Activated naive CD8-positive, alpha-beta T cell (primary cell): ENCODE measurements at regions not wholly inside any gene's neighbourhood (a gene's known extent, or its start where the extent isn't known, plus 50 kb on each side); places are given as distances from the start of the nearest gene placed in this dataset.
A peak's percentile ranks its signal among the peaks of the same experiment; 100 is the strongest.

Experiments used
- H3K27ac Mint-ChIP-seq: one replicate; pipeline ENCODE4 v1.8.0; 2021; ENCODE audit warnings: mixed read lengths
- H3K27me3 Mint-ChIP-seq: one replicate; pipeline ENCODE4 v1.8.0; 2021; ENCODE audit warnings: mixed read lengths
- H3K36me3 Mint-ChIP-seq: one replicate; pipeline ENCODE4 v1.8.0; 2021; ENCODE audit warnings: mixed read lengths
- H3K4me1 Mint-ChIP-seq: one replicate; pipeline ENCODE4 v1.8.0; 2021; ENCODE audit warnings: low read depth, mixed read lengths
- H3K4me3 Mint-ChIP-seq: one replicate; pipeline ENCODE4 v1.8.0; 2021; ENCODE audit warnings: mild to moderate bottlenecking, mixed read lengths
- H3K9me3 Mint-ChIP-seq: one replicate; pipeline ENCODE4 v1.8.0; 2021; ENCODE audit warnings: low read depth, mixed read lengths

DNA sequence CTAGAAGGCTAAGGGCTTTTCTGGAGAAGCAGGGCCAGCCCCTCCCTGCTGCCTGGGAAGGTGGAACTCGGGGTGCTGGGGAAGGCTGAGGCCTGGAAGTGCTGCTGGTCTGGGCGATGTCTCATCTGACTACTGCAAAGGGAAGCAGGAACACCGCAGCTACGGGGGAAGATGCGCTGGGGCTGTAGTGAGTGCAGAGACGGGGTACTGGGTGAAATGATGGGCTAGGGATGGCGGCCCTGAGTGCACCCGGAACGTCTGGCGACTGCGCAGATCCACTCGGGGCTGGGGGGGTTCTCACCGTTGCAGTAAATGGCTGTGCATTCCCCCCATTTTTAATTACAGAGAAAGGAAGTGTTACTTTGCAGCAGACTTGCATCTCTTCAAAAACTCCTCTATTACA lies 195.4 kb upstream of the ADARB2 start:
- Mint-ChIP-seq H3K27me3 (no peaks in the 10 kb centered on the region), H3K4me1 (peaks cover 26% of the 10 kb centered on the region), H3K9me3 (peaks cover 4% of the 10 kb centered on the region), H3K27ac (no peak overlapping the region), H3K4me3 (peak overlapping the region; percentile 63), H3K36me3 (no peaks in the 10 kb centered on the region)

DNA sequence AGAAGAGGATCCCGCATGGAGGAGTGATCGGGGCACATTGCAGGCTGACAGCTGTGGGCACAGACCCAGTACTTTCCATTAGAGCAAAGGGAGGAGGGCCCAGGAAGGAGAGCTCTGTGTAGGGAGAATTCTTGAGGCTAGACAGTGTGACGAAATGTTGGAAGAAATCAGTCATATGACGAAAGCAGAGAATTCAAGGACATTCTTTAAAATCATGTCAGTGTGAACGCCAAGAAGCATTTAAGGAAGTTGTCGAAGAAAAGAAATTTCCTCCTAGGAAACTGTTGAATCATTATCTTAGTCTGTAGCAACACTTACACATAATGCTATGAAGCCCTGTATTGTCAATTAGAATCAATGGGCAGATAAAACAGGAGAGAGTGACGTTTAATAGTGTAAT lies 191.3 kb upstream of the ADARB2 start:
- Mint-ChIP-seq H3K27ac (no peak overlapping the region), H3K4me3 (no peak overlapping the region), H3K4me1 (peaks cover 16% of the 10 kb centered on the region), H3K27me3 (no peaks in the 10 kb centered on the region), H3K36me3 (no peaks in the 10 kb centered on the region), H3K9me3 (no peaks in the 10 kb centered on the region)

DNA sequence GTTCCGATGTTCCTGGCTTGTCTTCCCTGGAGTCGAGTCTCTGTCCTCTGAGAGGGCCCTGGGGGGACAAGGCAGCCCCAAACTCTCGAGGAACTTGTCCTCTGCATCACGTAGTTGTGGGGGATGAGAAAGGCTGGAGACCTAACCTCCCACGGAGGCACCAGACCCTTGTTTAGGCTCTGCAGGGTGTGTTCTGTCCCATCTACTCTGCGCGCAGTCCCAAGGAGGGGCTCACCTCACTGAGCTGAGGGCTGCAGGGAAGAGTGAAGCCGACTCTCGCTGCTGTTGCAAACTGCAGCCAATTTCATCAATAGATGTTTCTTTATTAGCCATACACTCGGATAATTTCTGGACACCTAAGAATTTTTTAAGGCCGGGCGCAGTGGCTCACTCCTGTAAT lies 186.7 kb upstream of the ADARB2 start:
- no peak overlapping the region for H3K27ac Mint-ChIP-seq
- H3K4me1 Mint-ChIP-seq: peaks cover 14% of the 10 kb centered on the region
- no peak overlapping the region for H3K4me3 Mint-ChIP-seq
- no peaks in the 10 kb centered on the region for H3K27me3 Mint-ChIP-seq
- H3K9me3 Mint-ChIP-seq: no peaks in the 10 kb centered on the region
- H3K36me3 Mint-ChIP-seq: peaks cover 2% of the 10 kb centered on the region

DNA sequence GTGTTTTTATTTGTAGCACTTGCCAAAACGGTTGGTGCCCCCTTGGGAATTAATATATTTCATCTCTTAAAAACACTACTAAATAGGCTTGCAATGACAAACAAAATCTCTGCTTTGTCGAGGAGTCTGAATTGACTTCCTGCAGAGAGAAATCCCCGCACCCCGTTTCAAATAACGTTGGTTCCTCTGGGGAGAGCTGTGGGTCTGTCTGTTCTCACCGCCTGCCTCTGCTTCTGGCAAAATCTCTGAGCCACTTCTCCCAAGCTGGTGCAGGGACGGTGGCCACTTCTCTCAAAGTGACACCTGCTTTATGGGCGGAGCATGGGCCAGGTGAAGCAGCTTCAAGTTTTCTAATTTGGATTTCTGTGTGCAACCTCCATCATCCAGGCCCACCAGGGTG lies 186.3 kb upstream of the ADARB2 start:
- Mint-ChIP-seq H3K4me3 (no peak overlapping the region), H3K27ac (no peak overlapping the region), H3K9me3 (peaks cover 2% of the 10 kb centered on the region), H3K4me1 (peaks cover 14% of the 10 kb centered on the region), H3K36me3 (peaks cover 2% of the 10 kb centered on the region), H3K27me3 (no peaks in the 10 kb centered on the region)

DNA sequence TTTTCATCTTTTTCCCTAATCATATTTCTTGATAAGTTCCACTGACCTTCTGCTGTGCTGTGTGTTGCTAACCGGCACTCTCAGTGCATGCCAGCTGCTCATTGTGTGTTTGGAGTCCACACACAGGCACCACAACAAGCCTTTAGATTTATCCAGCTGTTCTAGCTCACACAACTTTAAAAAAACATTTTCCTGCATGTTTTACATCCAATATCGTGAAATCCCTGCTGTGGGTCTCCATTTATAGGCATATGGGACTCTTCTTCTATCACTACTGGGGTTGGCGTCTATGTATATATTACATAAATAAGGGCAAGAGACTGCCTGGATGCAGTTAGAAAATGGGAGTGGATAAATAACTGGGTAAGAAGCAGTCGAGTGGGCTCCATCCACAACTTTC lies 183.6 kb upstream of the ADARB2 start:
- Mint-ChIP-seq H3K27ac (no peak overlapping the region), H3K9me3 (peaks cover 15% of the 10 kb centered on the region), H3K4me3 (no peak overlapping the region), H3K27me3 (no peaks in the 10 kb centered on the region), H3K4me1 (peaks cover 14% of the 10 kb centered on the region), H3K36me3 (peaks cover 2% of the 10 kb centered on the region)

DNA sequence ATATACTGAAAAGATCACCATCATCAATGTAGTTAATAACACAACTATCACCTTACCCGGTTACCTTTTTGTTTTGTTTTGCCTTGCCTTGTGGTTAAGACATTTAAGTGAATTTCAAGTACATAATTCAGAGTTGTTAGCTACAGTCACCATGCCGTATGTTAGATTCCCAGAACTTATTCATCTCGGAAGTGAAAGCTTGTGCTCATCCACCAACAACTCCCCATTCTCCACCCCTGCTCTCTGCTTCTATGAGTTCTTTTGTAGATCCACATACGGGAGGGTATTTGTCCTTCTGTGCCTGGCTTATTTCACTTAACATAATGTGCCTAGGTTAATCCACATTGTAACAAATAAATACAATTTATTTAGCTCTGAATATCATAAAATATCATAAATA lies 182.8 kb upstream of the ADARB2 start:
- Mint-ChIP-seq H3K4me1 (peaks cover 14% of the 10 kb centered on the region), H3K27ac (no peak overlapping the region)

DNA sequence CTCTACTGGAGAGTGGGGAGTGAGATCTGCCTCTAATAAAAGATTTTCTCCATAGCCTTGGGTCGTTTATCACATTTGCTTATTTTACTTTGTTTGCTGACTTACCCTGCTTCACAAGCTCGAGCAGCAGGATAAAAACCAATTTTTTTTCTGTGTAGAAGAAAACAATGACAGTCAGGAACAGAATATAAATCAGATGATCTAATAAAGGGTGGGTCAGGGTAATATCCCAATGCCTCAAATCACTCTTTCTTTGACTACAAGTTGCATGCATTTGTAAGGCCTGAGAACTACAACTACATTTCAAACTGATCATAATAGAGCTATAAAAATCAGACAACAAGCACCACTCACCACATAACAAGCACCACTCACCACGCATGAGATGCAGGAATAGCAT lies 174.4 kb upstream of the ADARB2 start:
- Mint-ChIP-seq H3K4me1 (no peaks in the 10 kb centered on the region), H3K27ac (no peak overlapping the region), H3K36me3 (no peaks in the 10 kb centered on the region)

More for the DNA sequence above, 182.8 kb upstream of the ADARB2 start:
- H3K4me3 Mint-ChIP-seq: no peak overlapping the region
- H3K27me3 Mint-ChIP-seq: no peaks in the 10 kb centered on the region
- H3K9me3 Mint-ChIP-seq: peaks cover 15% of the 10 kb centered on the region
- H3K36me3 Mint-ChIP-seq: peaks cover 2% of the 10 kb centered on the region

DNA sequence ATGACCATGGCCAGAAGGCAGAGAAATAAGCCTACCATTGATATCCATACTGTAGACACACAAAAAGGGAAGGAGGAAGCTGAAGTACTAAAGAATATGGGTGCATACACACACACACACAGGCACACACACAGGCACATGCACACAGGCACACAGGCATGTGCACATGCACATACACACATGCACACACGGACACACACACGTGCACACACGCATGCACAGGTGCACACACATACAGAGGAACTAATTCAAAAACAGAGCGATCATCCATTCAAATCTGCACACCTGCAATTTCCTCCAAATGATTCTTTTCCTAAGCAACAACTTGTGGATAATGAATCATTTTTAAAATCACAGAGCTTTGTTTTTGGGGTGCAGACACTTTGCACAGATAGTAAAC lies 166.7 kb upstream of the ADARB2 start:
- no peaks in the 10 kb centered on the region for H3K27me3 Mint-ChIP-seq
- H3K4me3 Mint-ChIP-seq: no peak overlapping the region
- no peak overlapping the region for H3K27ac Mint-ChIP-seq
- H3K4me1 Mint-ChIP-seq: no peaks in the 10 kb centered on the region
- H3K36me3 Mint-ChIP-seq: peaks cover 3% of the 10 kb centered on the region
- no peaks in the 10 kb centered on the region for H3K9me3 Mint-ChIP-seq

More for the DNA sequence above, 174.4 kb upstream of the ADARB2 start:
- no peak overlapping the region for H3K4me3 Mint-ChIP-seq
- no peaks in the 10 kb centered on the region for H3K27me3 Mint-ChIP-seq
- peaks cover 3% of the 10 kb centered on the region for H3K9me3 Mint-ChIP-seq

DNA sequence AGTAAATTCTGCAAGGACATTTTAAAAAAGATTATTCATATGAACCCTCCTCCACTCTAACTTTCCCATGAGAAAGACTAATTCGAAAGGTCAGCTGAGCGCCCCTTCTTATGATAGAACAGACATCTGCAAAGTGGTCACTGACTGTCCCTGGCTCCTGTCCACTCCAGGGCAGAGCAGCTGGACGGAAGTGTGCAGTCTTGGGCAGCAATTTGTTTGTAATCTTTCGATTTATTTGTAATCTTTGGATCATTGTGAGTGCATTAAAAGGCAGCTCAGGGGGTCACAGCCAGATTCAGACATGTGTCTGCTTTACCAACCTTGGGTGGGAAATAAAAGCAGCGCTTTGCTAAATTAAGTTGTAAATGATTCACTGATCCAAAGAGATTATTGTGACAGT lies 158.8 kb upstream of the ADARB2 start:
- Mint-ChIP-seq H3K27me3 (no peaks in the 10 kb centered on the region), H3K4me1 (peaks cover 8% of the 10 kb centered on the region), H3K27ac (no peak overlapping the region), H3K9me3 (no peaks in the 10 kb centered on the region), H3K36me3 (no peaks in the 10 kb centered on the region), H3K4me3 (no peak overlapping the region)

DNA sequence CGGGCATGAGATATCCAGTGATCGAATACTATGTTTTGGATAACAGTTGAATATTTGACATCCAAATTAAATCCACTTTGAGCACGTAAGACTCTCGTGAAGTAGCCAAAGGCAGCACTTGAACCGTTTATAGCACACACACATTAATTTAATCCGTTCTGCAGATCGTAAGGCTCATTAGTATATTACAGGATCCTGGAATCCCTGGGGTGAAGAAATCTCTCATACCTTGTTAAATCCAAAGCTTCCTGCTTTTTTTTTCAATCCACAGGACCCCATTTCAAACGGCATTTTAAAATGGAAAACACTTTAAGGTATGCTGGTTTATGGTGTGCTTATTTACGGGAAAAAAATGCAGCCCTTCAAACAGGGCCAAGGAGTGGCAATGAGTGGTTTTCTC lies 158.4 kb upstream of the ADARB2 start:
- Mint-ChIP-seq H3K27ac (no peak overlapping the region), H3K4me3 (no peak overlapping the region), H3K4me1 (peaks cover 8% of the 10 kb centered on the region), H3K36me3 (no peaks in the 10 kb centered on the region), H3K9me3 (no peaks in the 10 kb centered on the region), H3K27me3 (no peaks in the 10 kb centered on the region)

DNA sequence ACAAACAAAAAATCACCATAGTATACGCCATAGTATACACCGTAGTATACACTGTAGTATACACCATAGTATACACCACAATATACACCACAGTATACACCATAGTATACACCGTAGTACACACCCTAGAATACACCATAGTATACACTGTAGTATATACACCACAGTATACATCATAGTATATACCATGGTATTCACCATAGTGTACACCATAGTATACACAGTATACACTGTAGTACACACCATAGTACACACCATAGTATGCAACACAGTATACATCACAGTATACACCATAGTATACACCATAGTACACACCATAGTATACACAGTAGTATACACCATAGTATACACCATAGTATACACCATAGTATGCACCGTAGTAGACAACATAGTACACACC lies 157.6 kb upstream of the ADARB2 start:
- Mint-ChIP-seq H3K4me3 (no peak overlapping the region), H3K27ac (no peak overlapping the region), H3K9me3 (no peaks in the 10 kb centered on the region), H3K27me3 (no peaks in the 10 kb centered on the region), H3K36me3 (no peaks in the 10 kb centered on the region), H3K4me1 (peaks cover 8% of the 10 kb centered on the region)

DNA sequence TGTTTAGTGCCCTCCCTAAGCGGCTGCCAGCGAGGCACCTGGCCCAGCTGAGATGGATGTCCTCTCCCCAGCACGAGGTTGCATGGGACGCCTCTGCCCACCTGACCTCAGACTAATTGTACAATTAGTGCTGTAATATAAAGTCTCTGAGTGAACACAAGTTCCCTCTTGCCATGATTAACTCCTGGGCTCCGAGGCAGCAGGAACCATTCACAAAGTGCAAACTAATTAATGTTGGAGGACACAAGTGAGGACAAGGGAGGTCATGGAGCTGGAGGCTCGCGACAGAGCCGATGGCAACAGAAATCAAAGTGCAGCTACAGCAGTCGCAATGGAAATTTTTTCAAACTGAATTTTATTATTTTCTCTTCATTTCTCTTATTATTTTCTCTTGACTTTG lies 156.6 kb upstream of the ADARB2 start:
- H3K9me3 Mint-ChIP-seq: peaks cover 1% of the 10 kb centered on the region
- peaks cover 8% of the 10 kb centered on the region for H3K4me1 Mint-ChIP-seq
- no peak overlapping the region for H3K4me3 Mint-ChIP-seq
- H3K36me3 Mint-ChIP-seq: no peaks in the 10 kb centered on the region
- no peak overlapping the region for H3K27ac Mint-ChIP-seq
- H3K27me3 Mint-ChIP-seq: no peaks in the 10 kb centered on the region

DNA sequence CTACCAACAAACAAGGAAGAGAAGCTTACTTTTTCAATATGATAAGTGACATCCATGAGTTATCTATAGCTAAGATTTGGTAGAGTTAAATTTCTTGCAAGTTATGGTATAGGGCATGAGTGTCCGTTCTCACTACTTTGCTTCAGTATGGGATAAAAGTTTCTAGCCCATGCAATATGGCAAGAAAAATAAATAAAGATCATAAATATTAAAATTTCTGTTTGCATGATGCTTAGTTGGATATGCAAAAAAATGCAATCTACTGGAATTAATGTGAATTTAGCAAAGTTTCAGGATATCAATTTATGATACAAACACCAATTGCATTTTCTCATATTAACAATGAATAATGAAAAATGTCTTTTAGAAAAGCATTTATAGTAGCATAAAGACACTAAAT lies 148.7 kb upstream of the ADARB2 start:
- H3K27me3 Mint-ChIP-seq: no peaks in the 10 kb centered on the region
- H3K36me3 Mint-ChIP-seq: peaks cover 2% of the 10 kb centered on the region
- H3K9me3 Mint-ChIP-seq: peaks cover 14% of the 10 kb centered on the region
- H3K4me1 Mint-ChIP-seq: no peaks in the 10 kb centered on the region
- no peak overlapping the region for H3K4me3 Mint-ChIP-seq
- no peak overlapping the region for H3K27ac Mint-ChIP-seq

DNA sequence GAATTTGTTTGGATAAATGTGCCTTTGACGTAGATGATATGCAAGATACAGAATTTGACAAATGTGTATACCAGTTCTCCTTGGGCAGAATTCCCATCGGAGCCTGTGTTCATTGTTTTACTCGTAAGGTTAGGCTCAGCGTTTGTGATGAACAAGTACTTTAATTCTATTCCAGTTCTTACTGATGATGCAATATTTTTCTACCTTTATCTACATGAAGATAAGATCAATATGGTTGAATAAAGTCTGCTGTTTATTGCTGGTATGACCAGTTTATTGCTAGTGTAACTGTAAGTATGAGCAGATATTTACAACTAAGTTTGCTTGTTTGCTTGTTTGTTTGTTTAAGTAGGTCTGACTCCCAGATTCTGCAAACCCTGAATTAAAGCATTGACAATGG lies 145.4 kb upstream of the ADARB2 start:
- Mint-ChIP-seq H3K9me3 (peaks cover 3% of the 10 kb centered on the region), H3K4me1 (no peaks in the 10 kb centered on the region), H3K27ac (no peak overlapping the region), H3K36me3 (no peaks in the 10 kb centered on the region), H3K27me3 (peaks cover 4% of the 10 kb centered on the region), H3K4me3 (no peak overlapping the region)

DNA sequence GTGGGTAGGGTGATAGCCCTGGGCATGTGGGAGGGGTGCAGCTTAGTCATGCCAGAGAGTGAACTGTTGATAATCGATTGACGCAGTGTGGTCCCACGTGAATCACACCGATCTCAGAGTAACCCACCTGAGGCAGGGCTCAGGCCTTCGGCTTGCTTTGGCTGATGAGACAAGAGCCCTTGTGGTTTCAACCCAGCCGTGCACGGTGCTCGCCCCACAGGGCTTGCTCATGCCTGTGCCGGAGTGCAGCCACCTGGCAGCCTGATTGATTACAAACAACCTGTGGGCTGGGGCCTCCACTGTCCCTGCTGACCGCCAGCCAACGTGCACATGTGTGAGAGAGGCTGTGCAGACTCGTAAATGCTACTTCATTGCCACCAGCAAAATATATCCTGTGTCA lies 144.9 kb upstream of the ADARB2 start:
- H3K27me3 Mint-ChIP-seq: peaks cover 4% of the 10 kb centered on the region
- peaks cover 3% of the 10 kb centered on the region for H3K9me3 Mint-ChIP-seq
- H3K4me3 Mint-ChIP-seq: no peak overlapping the region
- H3K27ac Mint-ChIP-seq: no peak overlapping the region
- H3K4me1 Mint-ChIP-seq: no peaks in the 10 kb centered on the region
- no peaks in the 10 kb centered on the region for H3K36me3 Mint-ChIP-seq

DNA sequence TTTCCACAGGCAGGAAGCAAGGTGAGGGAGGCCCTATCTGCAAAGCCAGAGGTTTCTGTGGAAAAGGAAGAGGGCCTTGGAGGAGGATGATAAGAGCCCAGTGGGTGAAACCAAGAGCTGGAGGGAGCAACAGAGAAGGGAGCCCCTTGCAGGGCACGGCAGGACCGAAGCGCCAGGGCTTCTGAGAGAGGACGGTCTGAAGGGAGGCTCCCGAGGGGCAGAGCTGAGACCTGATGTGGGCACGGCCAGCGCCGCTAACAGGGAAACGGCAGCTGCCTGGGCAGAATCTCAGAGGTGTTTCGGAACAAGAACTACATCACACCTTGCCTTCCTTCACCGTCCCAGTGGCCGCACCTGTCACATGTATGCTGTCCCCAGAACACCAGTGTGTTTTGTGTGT lies 144.3 kb upstream of the ADARB2 start:
- Mint-ChIP-seq H3K4me1 (no peaks in the 10 kb centered on the region), H3K27ac (no peak overlapping the region), H3K4me3 (no peak overlapping the region), H3K9me3 (no peaks in the 10 kb centered on the region), H3K27me3 (peaks cover 4% of the 10 kb centered on the region), H3K36me3 (no peaks in the 10 kb centered on the region)

DNA sequence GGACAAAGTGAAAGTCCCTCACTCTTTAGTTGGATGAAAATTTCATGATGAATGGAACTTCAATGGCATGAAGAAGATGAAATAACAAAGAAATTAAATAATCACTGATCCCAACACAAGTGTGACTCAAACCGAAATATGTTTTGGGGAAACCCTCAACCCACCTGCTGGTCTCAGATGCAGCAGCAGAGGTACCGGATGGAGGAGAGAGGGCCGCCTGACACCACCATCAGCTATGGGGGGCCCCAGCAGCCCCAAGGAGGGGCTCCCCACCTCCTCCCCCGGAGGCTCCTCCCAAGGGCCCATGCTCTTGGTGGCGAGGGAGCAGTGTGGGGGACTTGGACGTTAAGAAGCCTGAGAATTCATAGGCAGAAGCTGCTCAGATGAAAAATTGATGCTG lies 137.2 kb upstream of the ADARB2 start:
- H3K4me1 Mint-ChIP-seq: no peaks in the 10 kb centered on the region
- H3K9me3 Mint-ChIP-seq: peaks cover 5% of the 10 kb centered on the region
- no peak overlapping the region for H3K27ac Mint-ChIP-seq
- H3K27me3 Mint-ChIP-seq: peaks cover 2% of the 10 kb centered on the region
- H3K36me3 Mint-ChIP-seq: peaks cover 2% of the 10 kb centered on the region
- no peak overlapping the region for H3K4me3 Mint-ChIP-seq
